ENCODE measurements at regions not wholly inside any gene's neighbourhood (a gene's known extent, or its start where the extent isn't known, plus 50 kb on each side); places are given as distances from the start of the nearest gene placed in this dataset.
"Not testable (repeated sequence)": the region's sequence is repeated elsewhere in the genome, so short reads cannot be mapped to it uniquely, and the experiment has no call there.

- no peak for DNase-seq (ENCODE audit: low spot score)
These were observed 111.3 kb upstream of the NDUFV2 start for GRCh38 chr18:8991155-8991554.

DNA sequence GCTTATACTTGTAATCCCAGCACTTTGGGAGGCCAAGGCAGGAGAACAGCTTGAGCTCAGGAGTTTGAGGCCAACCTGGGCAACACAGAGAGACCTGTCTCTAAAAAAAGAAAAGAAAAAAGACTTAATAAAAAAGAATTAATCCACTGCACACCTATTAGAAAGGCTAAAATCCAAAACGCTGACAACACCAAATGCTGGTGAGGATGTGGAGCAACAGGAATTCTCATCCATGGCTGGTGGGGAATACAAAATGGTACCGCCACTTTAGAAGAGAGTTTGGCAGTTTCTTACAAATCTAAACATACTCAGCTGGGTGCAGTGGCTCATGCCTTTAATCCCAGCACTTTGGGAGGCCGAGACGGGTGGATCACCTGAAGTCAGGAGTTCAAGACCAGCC is 110.0 kb upstream of the NDUFV2 start:
- not testable (repeated sequence) for DNase-seq (ENCODE audit: low spot score)

GRCh38 chr18:8994603-8995002 is 107.9 kb upstream of the NDUFV2 start:
- no peak for DNase-seq (ENCODE audit: low spot score)

DNA sequence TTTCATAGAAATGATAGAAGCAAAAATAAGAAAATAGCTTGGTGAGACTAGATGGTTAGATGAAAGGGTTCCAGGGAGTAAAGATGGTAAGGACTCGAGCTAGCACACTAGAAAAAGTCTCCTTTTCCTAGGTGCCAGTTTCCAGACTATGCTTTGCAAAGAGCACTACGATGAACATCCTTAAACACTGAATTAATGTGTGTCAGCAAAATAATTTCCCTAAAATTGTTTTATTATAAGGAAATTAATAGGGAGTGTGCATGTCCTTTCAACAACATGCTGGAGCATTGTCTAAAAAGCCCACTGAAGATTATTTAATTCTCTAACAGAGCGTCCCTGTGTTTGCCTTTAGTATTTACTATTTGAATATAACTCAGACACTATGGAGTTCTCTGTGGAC is 107.4 kb upstream of the NDUFV2 start:
- DNase-seq (ENCODE audit: low spot score), result no peak

DNA sequence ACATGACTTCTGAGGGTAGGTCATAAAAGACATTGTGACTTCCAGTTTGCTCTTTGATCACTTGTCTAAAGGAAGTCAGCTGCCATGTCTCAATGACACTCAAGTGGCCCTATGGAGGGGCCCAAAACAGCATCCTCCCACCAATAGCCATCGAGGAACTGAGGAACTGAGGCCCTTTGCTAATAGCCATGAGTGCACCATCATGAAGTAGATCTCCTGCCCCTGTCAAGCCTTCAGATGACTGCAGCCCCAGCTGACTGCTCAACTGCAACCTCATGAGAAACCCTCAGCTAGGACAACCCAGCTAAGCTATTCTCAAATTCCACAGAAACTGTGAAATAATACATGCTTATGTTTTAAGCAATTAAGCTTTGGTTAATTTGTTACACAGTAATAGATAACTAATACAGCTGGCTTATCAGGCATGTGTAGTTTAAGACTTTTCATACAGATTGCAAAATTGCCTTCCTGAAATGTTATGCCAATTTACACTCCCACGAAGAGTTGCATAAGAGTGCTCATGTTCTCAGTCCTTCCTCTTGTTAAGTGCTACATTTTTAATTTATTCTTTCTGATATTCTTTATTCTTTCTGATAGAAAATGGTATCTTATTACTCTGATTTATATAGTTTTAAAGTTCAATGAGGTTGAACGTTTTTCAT is 105.6 kb upstream of the NDUFV2 start:
- no peak for DNase-seq (ENCODE audit: low spot score)

DNA sequence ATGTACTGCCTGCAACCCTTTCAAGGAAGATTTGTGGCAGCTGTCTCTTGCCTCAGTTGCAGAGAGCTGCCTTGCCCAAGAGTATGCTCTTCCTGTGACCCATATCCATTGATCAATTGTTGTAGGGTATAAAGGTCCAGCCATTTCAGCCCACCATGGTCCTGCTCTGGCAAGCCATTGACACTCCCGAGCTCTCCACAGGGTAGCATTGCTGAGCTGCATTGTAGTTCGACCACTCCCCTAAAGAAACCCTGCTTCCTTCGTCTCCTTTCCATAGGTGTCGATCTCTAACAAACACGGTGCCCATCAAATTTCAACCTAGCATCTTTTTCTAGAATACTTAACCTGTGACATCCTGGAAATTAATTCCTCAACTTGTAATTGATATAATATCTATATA is 104.9 kb upstream of the NDUFV2 start:
- no peak for DNase-seq (ENCODE audit: low spot score)

- DNase-seq (ENCODE audit: low spot score), result no peak
These were observed 103.8 kb upstream of the NDUFV2 start for GRCh38 chr18:8998481-8999217.

- no peak for DNase-seq (ENCODE audit: low spot score)
These were observed 102.6 kb upstream of the NDUFV2 start for GRCh38 chr18:8999872-9000271.

GRCh38 chr18:9000733-9001132 is 101.8 kb upstream of the NDUFV2 start:
- DNase-seq (ENCODE audit: low spot score), result no peak

DNA sequence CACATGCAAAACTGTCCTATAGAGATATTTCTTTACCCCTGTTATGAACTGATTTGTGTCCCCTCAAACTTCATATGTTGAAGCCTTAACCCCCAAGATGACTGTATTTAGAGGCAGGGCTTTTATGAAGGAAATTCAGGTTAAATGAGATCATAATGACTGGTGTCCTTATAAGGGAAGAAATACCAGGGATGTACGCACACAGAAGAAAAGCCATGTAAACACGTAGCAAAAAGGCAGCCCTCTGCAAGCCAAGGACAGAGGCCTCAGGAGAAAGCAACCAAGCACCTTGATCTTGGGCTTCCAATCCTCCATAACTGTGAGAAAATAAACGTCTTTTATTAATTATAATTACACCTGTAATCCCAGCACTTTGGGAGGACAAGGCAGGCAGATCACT is 101.3 kb upstream of the NDUFV2 start:
- DNase-seq (ENCODE audit: low spot score), result no peak

GRCh38 chr18:9003406-9004100 is 98.9 kb upstream of the NDUFV2 start:
- no peak for DNase-seq (ENCODE audit: low spot score)

DNA sequence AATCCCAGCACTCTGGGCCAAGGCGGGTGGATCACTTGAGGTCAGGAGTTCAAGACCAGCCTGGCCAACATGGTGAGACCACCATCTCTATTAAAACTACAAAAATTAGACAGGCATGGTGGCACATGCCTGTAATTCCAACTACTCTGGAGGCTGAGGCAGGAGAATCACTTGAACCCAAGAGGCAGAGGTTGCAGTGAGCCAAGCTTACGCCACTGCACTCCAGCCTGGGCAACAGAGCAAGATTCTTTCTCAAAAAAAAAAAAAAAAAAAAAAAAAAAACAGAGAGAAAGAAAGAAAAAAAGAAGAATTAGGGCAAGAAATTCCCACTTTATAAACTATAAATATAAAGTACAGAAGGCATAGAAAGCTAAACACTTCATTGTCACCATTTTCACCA is 98.2 kb upstream of the NDUFV2 start:
- not testable (repeated sequence) for DNase-seq (ENCODE audit: low spot score)

- DNase-seq (ENCODE audit: low spot score), result not testable (repeated sequence)
These were observed 94.8 kb upstream of the NDUFV2 start for GRCh38 chr18:9007700-9008099.

GRCh38 chr18:9008200-9008708 is 94.2 kb upstream of the NDUFV2 start:
- DNase-seq (ENCODE audit: low spot score), result no peak

GRCh38 chr18:9008709-9009635 is 93.5 kb upstream of the NDUFV2 start:
- no peak for DNase-seq (ENCODE audit: low spot score)

- no peak for DNase-seq (ENCODE audit: low spot score)
These were observed 92.6 kb upstream of the NDUFV2 start for GRCh38 chr18:9009703-9010488.

DNA sequence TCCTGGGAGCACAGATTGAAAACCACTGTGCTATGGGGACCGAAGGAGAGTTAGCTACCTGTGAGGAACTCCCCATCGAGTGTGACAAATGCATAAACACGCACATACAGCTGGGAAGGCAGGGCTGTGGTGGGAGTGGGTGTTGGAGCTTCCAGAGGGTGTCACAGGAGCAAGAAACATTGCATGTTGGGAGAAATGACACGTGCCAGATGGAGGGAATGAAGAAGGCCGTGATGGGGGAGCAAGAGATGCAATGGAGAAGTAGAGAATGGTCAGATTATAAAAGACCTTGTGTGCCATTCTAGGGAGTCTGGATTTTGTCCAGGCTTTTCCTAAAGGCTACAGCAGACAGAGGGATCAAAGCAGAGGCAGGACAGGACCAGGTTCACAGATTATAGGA is 91.1 kb upstream of the NDUFV2 start:
- no peak for DNase-seq (ENCODE audit: low spot score)

DNA sequence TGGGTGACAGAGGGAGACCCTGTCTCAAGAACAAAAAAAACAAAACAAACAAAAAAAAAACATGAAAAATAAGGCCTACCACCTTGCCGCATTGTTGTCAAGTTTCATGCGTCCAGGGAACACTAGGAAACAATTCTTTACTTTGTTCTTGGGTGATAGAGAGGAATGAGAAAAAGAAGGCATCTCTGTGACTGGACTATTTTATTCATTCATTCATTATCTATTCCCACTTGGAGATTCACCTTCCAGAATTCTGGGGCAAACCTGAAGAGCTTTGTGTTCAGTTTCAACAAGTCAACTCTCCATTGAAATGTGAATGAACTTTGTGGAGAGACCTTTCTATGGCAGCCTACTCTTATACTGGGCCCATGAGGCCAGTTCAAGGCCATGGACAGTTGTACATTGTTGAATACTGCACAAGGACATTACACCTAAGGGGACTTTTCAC is 88.5 kb upstream of the NDUFV2 start:
- DNase-seq (ENCODE audit: low spot score), result no peak

- no peak for DNase-seq (ENCODE audit: low spot score)
These were observed 86.8 kb upstream of the NDUFV2 start for GRCh38 chr18:9015689-9016088.

DNA sequence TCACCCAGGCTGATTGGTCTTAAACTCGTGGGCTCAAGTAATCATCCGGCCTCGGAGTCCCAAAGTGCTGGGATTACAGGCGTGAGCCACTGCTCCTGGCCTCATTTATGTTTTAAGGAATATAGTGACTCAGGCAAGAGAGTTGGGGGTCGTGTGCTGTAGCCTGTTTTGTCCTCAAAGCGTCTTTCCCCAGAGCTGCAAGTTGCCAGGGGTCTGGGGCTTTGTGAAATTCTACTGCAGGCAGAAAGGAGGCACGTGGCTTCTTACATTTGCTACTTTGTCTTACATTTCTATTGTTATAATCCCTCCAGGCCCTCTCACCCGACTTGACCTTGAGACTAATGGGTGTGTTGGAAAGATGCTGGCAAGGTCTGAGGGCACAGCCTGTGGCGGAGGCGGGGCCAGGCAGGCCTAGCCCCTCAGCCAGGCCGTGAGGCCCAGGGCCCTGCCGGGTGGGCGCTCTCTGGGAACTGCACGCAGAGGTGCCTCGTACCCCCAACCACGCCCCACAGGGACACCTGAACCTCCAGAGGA is 85.8 kb upstream of the NDUFV2 start:
- DNase-seq (ENCODE audit: low spot score), result no peak

Data from globus pallidus (tissue), 1 donor.